Right lung (tissue), 2 donors: ENCODE measurements at regions not wholly inside any gene's neighbourhood (a gene's known extent, or its start where the extent isn't known, plus 50 kb on each side); places are given as distances from the start of the nearest gene placed in this dataset.
"Not testable (repeated sequence)": the region's sequence is repeated elsewhere in the genome, so short reads cannot be mapped to it uniquely, and the experiment has no call there.

Source experiments
- DNase-seq, 2 donors: peaks; one replicate each; pipeline ENCODE4 v3.0.0-alpha.2; 2013

GRCh38 chr3:118162627-118163588 is 871.7 kb downstream of the IGSF11 start:
- DNase-seq: not testable (repeated sequence)

- DNase-seq: no peak
Measured at GRCh38 chr3:118165413-118165812, 869.2 kb downstream of the IGSF11 start.

GRCh38 chr3:118167571-118167970 is 867.1 kb downstream of the IGSF11 start:
- DNase-seq: no peak

- no peak for DNase-seq
Measured at GRCh38 chr3:118168175-118168574, 866.5 kb downstream of the IGSF11 start.

GRCh38 chr3:118171236-118171852 is 863.3 kb downstream of the IGSF11 start:
- no peak for DNase-seq

- DNase-seq: no peak
Measured at GRCh38 chr3:118180853-118181252, 853.8 kb downstream of the IGSF11 start.

GRCh38 chr3:118181274-118181673 is 853.4 kb downstream of the IGSF11 start:
- no peak for DNase-seq

- DNase-seq: peak; percentile 47 to 49
Measured at GRCh38 chr3:118186051-118186450, 848.6 kb downstream of the IGSF11 start.

GRCh38 chr3:118187221-118187620 is 847.4 kb downstream of the IGSF11 start:
- no peak for DNase-seq

GRCh38 chr3:118196183-118196582 is 838.5 kb downstream of the IGSF11 start:
- no peak for DNase-seq

- no peak for DNase-seq
Measured at GRCh38 chr3:118199044-118199443, 835.6 kb downstream of the IGSF11 start.

- DNase-seq: no peak
Measured at GRCh38 chr3:118204052-118204656, 830.5 kb downstream of the IGSF11 start.

- no peak for DNase-seq
Measured at GRCh38 chr3:118207271-118207670, 827.4 kb downstream of the IGSF11 start.

- DNase-seq: no peak
Measured at GRCh38 chr3:118208642-118209041, 826.0 kb downstream of the IGSF11 start.

GRCh38 chr3:118213892-118214291 is 820.8 kb downstream of the IGSF11 start:
- no peak for DNase-seq

GRCh38 chr3:118226206-118226605 is 808.4 kb downstream of the IGSF11 start:
- no peak for DNase-seq

GRCh38 chr3:118227191-118227590 is 807.5 kb downstream of the IGSF11 start:
- DNase-seq: no peak

- DNase-seq: no peak
Measured at GRCh38 chr3:118228151-118228550, 806.5 kb downstream of the IGSF11 start.

- no peak for DNase-seq
Measured at GRCh38 chr3:118229196-118229595, 805.5 kb downstream of the IGSF11 start.

GRCh38 chr3:118231578-118231977 is 803.1 kb downstream of the IGSF11 start:
- DNase-seq: no peak

GRCh38 chr3:118239253-118239652 is 795.4 kb downstream of the IGSF11 start:
- no peak for DNase-seq

- DNase-seq: no peak
Measured at GRCh38 chr3:118244761-118245160, 789.9 kb downstream of the IGSF11 start.

GRCh38 chr3:118245312-118245711 is 789.3 kb downstream of the IGSF11 start:
- no peak for DNase-seq
